PFSK-1 (cell line): ENCODE measurements at regions not wholly inside any gene's neighbourhood (a gene's known extent, or its start where the extent isn't known, plus 50 kb on each side); places are given as distances from the start of the nearest gene placed in this dataset.

Experiments used
- FOXP2 ChIP-seq: optimal IDR thresholded peaks from 2 replicates; pipeline ENCODE3; 2011; ENCODE audit warnings: borderline replicate concordance, control low read depth, inconsistent platforms; ENCODE audit not compliant: insufficient read depth; ENCODE audit errors: extremely low read length, extremely low read depth
- POLR2AphosphoS5 ChIP-seq: IDR thresholded peaks from 2 replicates; pipeline ENCODE4 v1.6.1; 2012; ENCODE audit warnings: low read depth, mild to moderate bottlenecking, control low read depth, low read length, moderate library complexity
- REST ChIP-seq, 2 experiments: IDR thresholded peaks; 2 replicates each; pipeline versions ENCODE4 v1.6.1 to v1.8.0; 2011 to 2012; ENCODE audit warnings: low read depth in 2 of 2, low read length in 2 of 2, control low read depth in 1 of 2, inconsistent platforms in 1 of 2, mild to moderate bottlenecking in 1 of 2, moderate library complexity in 1 of 2; ENCODE audit not compliant: insufficient read depth in 1 of 2
- SIN3A ChIP-seq: IDR thresholded peaks from 2 replicates; pipeline ENCODE4 v1.6.1; 2012; ENCODE audit warnings: mild to moderate bottlenecking, low read length, moderate library complexity, borderline replicate concordance; ENCODE audit not compliant: insufficient read depth
- TAF1 ChIP-seq: IDR thresholded peaks from 2 replicates; pipeline ENCODE4 v1.6.1; 2012; ENCODE audit warnings: low read length, control low read depth, borderline replicate concordance; ENCODE audit not compliant: insufficient read depth

DNA sequence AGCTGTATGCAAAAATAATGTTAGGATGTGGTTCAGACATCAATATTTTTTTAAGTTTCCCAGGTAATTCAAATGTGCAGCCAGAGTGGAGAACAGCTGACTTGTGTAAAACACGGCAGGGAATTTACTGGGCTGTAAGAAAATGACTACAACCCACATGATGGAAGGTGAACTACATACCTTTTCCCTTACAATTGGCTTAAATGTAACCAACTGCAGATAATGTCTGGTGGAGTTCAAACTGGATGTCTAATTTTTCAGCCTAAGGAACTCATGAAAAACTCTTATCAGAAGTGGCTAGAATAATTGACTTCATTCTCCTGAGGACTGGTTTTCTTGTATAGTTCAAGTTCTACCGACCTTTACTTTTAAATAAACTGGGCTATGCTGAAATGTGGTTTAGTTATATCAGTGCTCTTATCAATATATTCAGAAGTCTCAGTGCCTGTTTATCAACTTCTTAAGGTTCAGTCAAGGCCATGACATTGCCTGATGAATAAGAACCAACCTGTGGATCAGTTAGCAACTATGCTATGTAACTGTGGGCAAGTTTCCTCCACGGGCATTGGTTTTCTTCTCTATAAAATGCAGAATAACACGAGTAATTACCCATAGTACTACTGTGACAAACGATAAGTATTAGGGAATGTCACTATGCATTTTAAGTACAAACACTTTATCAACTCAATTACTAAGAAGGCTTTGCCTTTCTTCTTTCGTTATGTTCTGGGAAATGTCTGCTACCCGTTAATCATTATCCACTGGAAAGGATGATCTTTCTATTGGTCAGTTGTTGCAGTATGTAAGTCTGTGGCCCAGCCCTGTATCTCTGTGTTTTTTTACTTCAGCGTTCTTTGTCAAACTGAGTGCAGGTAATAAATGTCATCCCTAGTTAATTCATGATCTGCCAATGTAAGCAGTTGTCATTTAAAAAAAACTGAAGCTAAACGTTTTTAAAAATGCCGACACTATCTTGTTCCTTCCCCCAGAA is 181.6 kb downstream of the PCDH7 start:
- no peak for TF ChIP-seq POLR2AphosphoS5
- no peak for TF ChIP-seq REST (IDR thresholded peaks at IDR 0.05; ENCODE audit: insufficient read depth in 1 of 2, low read depth in 2 of 2, low read length in 2 of 2)
- no peak for TF ChIP-seq TAF1
- TF ChIP-seq SIN3A = no peak
- TF ChIP-seq FOXP2 = no peak

DNA sequence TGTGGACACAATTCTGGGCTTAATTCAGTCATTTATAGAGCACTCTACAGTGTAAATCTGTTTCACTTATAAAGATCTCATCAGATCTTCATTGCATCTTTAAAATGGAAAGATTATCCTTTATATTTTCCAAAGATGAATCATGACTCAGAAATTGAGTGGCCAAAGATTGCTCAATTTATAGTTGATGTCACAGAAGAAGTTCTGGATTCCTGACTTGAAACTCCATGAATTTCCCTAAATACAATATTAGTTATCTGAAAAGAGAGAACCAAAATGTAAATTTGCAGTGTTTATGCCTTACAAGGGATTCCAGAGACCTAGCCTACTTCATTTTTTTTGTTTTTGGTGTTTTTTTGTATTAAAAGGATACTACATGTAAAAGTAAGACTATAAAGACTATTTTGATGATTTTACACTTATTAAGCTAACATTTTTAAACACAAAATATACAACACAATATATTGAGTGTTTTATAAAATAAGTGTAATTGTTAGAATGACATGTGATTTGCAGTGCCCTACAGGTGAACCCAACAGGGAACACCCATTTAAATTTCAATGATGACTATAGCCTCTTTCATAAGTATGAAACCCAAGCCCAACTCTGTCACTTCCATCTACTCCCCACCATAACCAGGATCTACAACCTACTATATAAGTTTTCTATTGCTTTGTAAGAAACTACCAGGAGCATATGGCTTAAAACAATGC is 183.5 kb downstream of the PCDH7 start:
- TF ChIP-seq REST (IDR thresholded peaks at IDR 0.05; ENCODE audit: insufficient read depth in 1 of 2, low read depth in 2 of 2, low read length in 2 of 2) = no peak
- no peak for TF ChIP-seq TAF1
- no peak for TF ChIP-seq SIN3A
- no peak for TF ChIP-seq POLR2AphosphoS5
- no peak for TF ChIP-seq FOXP2

DNA sequence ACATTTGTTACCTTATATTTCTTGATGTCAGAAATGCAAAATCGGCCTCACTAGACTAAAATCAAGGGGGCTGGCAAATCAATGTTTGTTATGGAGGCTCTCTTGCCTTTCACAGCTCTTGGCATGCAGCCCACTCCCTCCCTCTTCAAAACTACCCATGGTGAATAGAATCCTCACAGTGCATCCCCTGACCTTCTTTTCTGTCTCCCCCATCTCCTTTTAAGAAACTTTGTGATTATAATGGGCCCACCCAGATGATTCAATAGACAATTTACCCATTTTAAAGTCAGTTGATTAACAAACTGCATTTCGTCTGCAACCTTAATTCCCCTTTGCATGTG is 184.0 kb downstream of the PCDH7 start:
- no peak for TF ChIP-seq SIN3A
- TF ChIP-seq TAF1 = no peak
- no peak for TF ChIP-seq POLR2AphosphoS5
- no peak for TF ChIP-seq FOXP2
- TF ChIP-seq REST (IDR thresholded peaks at IDR 0.05; ENCODE audit: insufficient read depth in 1 of 2, low read depth in 2 of 2, low read length in 2 of 2) = no peak

DNA sequence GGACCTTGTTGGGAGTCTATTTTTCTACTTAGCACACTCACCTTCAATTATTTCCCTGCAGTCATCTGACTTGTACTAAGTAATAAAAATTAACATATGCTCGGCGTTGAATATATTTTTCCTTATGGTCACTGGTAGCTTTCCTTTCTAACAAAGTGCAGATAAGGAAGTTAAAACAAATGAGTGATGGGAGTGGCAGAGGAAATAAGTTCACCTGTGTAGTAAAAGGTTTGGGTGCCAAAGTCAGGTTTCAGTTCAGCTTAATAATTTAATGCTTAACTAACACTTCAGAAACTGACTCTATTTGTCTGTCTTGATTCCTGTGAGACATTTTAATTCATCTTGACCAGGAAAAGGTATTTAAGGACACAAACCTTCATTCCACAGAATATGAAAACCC is 184.4 kb downstream of the PCDH7 start:
- TF ChIP-seq SIN3A (no peak), FOXP2 (no peak), POLR2AphosphoS5 (no peak), REST (IDR thresholded peaks at IDR 0.05; ENCODE audit: insufficient read depth in 1 of 2, low read depth in 2 of 2, low read length in 2 of 2) (no peak), TAF1 (no peak)
